AG09309 (cell line): ENCODE measurements at regions not wholly inside any gene's neighbourhood (a gene's known extent, or its start where the extent isn't known, plus 50 kb on each side); places are given as distances from the start of the nearest gene placed in this dataset.

ENCODE experiments used
- DNase-seq: peaks from one replicate; pipeline ENCODE4 v3.0.0-alpha.2; 2010; ENCODE audit warnings: low read depth
- H3K4me3 ChIP-seq: 2 replicates; pipeline ENCODE4 v1.5.1; 2011; ENCODE audit warnings: mild to moderate bottlenecking, low read depth, low read length, moderate library complexity; ENCODE audit not compliant: control insufficient read depth
- TF ChIP-seq, protein P1 (sequence below): IDR thresholded peaks from 2 replicates; pipeline ENCODE4 v1.5.1; 2011; ENCODE audit warnings: mild to moderate bottlenecking, low read depth, low read length, inconsistent platforms; ENCODE audit not compliant: insufficient read depth, control insufficient read depth; ENCODE audit errors: missing control alignments

DNA sequence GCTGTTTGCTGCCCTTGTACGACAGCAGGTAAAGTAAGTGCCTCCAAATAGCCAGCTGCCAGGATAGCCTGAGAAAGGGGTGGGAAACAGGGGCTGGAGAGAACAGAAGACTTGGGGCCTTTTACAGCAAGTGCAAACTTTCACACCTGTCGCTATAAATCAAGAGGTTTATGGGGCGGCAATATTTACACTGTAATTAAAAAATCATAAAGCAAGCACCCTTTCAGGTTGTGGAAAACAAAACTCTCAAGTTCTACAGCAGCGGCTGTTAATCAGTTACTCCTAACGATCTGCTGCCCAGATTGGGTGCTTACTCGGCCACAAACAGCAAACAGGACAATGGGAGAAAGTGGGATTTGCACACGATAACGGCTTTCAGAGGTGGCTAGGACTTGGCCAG is 359.5 kb upstream of the ETAA1 start:
- TF ChIP-seq, protein P1, sequence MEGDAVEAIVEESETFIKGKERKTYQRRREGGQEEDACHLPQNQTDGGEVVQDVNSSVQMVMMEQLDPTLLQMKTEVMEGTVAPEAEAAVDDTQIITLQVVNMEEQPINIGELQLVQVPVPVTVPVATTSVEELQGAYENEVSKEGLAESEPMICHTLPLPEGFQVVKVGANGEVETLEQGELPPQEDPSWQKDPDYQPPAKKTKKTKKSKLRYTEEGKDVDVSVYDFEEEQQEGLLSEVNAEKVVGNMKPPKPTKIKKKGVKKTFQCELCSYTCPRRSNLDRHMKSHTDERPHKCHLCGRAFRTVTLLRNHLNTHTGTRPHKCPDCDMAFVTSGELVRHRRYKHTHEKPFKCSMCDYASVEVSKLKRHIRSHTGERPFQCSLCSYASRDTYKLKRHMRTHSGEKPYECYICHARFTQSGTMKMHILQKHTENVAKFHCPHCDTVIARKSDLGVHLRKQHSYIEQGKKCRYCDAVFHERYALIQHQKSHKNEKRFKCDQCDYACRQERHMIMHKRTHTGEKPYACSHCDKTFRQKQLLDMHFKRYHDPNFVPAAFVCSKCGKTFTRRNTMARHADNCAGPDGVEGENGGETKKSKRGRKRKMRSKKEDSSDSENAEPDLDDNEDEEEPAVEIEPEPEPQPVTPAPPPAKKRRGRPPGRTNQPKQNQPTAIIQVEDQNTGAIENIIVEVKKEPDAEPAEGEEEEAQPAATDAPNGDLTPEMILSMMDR: no peak
- H3K4me3 ChIP-seq: no peak overlapping the region
- DNase-seq: no peak

DNA sequence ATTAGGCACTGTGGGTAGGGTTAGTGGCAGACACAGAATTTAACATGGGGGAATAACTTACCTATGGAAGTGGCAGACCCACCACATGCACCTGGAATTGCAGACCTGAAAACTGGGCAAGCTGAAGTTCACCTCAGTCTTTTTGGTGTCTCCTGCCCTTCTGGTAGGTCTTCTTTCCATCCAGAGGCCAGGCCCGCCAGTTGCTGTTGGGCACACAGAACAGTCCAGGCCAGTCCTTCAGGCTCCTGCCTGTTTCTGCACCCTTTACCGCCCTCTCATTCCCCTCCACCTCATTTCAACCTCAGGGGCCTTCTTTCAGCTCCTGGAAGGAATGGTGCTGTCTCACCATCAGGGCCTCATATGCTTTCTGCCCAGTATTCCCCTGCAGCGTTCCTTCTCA is 358.9 kb upstream of the ETAA1 start:
- H3K4me3 ChIP-seq: no peak overlapping the region
- TF ChIP-seq, protein P1: no peak
- no peak for DNase-seq

DNA sequence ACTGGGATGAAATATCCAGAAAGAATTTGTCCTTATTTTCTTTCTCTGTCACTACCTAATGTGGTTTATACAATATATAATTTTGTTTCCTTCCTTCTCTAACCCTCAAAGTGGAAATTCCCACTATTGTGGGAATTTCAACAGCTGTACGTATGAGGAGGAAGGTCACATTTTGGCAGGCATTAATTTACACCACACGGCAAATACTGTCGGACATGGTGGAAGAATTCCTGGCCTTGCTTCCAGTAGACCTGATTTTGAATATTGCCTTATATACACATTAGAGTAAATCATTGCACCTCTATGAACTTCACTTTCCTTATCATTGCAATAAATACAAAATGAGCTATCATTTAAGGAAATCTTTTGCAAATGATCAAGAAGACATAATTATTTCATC is 358.1 kb upstream of the ETAA1 start:
- DNase-seq: no peak
- no peak overlapping the region for H3K4me3 ChIP-seq
- TF ChIP-seq, protein P1: no peak

DNA sequence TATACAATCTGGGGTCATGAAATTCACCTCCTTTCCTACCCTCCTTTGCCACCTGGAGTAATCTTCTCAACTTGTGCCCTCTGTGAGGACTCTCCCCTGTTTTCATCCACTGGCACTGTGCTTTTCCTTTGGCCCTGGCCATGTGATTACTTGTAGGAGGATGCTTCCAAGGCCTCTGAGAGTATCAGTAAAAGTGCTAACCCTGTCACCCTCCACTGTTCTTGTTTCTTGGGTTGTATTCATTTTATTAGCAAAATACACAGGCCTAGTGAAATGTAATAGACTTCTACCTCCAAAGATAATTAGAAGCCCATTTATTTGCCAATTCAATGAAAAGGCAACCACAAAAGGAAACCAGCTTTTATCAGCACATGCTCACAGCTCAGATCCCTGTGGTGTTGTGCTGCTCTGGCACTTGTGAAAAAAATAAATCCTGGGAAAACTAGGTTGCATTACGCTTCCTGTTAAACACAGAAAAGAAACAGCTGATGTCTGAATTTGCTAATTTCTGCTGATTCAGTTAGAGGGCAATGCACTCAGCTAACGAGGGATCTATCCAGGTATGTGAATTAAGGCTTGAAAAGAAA is 357.5 kb upstream of the ETAA1 start:
- H3K4me3 ChIP-seq: no peak overlapping the region
- DNase-seq: no peak
- TF ChIP-seq, protein P1: no peak

DNA sequence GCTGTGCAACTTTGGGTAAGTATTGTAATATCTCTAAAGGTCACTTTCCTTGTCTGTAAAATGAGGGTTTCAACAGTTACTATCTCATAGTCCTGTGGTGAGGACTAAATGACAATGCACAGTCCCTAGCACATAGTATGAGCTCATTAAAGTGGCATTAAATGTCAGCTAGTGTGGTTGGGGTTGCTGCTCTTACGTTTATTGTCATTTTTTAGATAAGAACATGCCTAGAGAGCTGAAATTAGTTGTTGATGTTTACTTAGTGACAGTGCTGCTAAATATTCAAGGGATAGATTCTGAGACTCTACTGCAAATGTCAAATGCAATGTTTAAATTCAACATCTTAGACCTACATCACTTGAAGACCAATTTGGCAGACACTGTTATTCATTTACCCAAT is 356.1 kb upstream of the ETAA1 start:
- no peak for DNase-seq
- TF ChIP-seq, protein P1: no peak
- H3K4me3 ChIP-seq: no peak overlapping the region

- no peak overlapping the region for H3K4me3 ChIP-seq
- TF ChIP-seq, protein P1: no peak
- no peak for DNase-seq
Observed at GRCh38 chr2:67043781-67044478, 353.2 kb upstream of the ETAA1 start.

DNA sequence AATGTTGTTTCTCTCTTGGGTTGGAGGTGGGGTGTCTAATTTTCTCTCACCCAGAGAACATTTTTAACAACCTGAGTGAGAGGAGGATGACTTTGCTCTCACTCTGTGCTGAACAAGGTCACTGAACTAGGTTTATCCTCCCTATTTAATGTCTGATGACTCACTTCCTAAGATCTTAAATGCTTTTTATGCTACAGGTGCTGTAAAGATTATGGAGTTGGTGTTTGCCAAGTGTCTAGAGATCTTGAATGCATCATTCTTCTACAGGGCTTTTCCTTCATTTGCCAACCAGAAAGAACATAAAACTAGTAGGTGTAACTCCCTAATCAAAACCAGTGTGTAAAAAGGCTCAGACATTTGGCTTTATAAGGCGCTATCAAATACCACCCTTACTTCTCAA is 350.5 kb upstream of the ETAA1 start:
- DNase-seq: no peak
- no peak overlapping the region for H3K4me3 ChIP-seq
- TF ChIP-seq, protein P1: no peak
